ENCODE measurements at regions not wholly inside any gene's neighbourhood (a gene's known extent, or its start where the extent isn't known, plus 50 kb on each side); places are given as distances from the start of the nearest gene placed in this dataset.

DNA sequence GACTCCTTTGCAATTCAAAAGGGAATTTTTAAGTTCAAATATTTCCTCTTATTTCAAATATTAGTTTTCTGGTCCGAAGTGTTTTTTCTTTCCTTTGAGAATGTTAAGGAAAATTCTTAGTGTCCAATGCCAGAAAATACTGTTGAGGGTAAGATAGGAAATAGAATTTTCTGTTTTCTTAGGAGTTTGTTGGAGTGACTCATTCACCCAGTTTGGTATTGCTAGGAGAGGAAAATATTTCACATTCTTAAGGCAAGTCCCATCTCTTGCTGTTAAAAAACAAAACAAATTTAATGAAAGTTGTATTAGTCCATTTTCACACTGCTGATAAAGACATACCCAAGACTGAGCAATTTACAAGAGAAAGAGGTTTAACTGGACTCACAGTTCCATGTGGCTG lies 349.2 kb upstream of the ADAMTSL1 start:
- no peaks in the 10 kb centered on the region for H3K23me2 ChIP-seq (ENCODE audit: insufficient read length, low read depth, low read length, poor library complexity, severe bottlenecking)
- no peak overlapping the region for H3K4me2 ChIP-seq (ENCODE audit: insufficient read depth, insufficient read length, low read length)
- H3K4me3 Mint-ChIP-seq, result no peak overlapping the region
- H3K4me1 Mint-ChIP-seq, result peaks cover 5 to 6% of the 10 kb centered on the region in 2 experiments; a peak in 1 of 4 replicates
- no peak overlapping the region for H3T11ph ChIP-seq (ENCODE audit: low read length)
- H3K27me3 Mint-ChIP-seq (ENCODE audit: low read depth), result no peaks in the 10 kb centered on the region
- H2BK15ac ChIP-seq (ENCODE audit: low read depth, low read length), result no peak overlapping the region
- no peak overlapping the region for H3K4ac ChIP-seq (ENCODE audit: low read depth, low read length)
- H4K5ac ChIP-seq (ENCODE audit: insufficient read length, low read depth, low read length), result no peak overlapping the region
- no peak for DNase-seq
- H4K91ac ChIP-seq (ENCODE audit: insufficient read length, low read depth, low read length), result no peak overlapping the region
- no peaks in the 10 kb centered on the region for H3K9me3 ChIP-seq (ENCODE audit: control insufficient read depth, low read depth, low read length)
- peaks cover 3 to 4% of the 10 kb centered on the region in 2 experiments; a peak in 2 of 5 replicates for H3K9me3 Mint-ChIP-seq
- H3K18ac ChIP-seq (ENCODE audit: insufficient read length, low read depth, low read length), result no peak overlapping the region
- no CpG with 5 or more reads among the region's 1 CpG for WGBS (ENCODE audit: extremely low coverage, insufficient read length, low lambda C conversion rate)
- no peak overlapping the region for H4K8ac ChIP-seq (replicated peaks; ENCODE audit: insufficient read length, low read depth, low read length)
- no peak overlapping the region for H2BK12ac ChIP-seq (ENCODE audit: insufficient read length, low read depth, low read length)
- no peak overlapping the region for H3K14ac ChIP-seq (ENCODE audit: insufficient read depth, low read length)
- H2BK120ac ChIP-seq (ENCODE audit: low read depth, low read length, poor library complexity, severe bottlenecking), result no peak overlapping the region
- H3K23ac ChIP-seq (ENCODE audit: insufficient read length, low read depth, low read length), result no peak overlapping the region
- TF ChIP-seq, protein P1, sequence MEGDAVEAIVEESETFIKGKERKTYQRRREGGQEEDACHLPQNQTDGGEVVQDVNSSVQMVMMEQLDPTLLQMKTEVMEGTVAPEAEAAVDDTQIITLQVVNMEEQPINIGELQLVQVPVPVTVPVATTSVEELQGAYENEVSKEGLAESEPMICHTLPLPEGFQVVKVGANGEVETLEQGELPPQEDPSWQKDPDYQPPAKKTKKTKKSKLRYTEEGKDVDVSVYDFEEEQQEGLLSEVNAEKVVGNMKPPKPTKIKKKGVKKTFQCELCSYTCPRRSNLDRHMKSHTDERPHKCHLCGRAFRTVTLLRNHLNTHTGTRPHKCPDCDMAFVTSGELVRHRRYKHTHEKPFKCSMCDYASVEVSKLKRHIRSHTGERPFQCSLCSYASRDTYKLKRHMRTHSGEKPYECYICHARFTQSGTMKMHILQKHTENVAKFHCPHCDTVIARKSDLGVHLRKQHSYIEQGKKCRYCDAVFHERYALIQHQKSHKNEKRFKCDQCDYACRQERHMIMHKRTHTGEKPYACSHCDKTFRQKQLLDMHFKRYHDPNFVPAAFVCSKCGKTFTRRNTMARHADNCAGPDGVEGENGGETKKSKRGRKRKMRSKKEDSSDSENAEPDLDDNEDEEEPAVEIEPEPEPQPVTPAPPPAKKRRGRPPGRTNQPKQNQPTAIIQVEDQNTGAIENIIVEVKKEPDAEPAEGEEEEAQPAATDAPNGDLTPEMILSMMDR (conservative IDR thresholded peaks at IDR 0.05), result no peak
- H3K27ac ChIP-seq (ENCODE audit: insufficient read length, low read depth, low read length), result no peak overlapping the region
- no peak overlapping the region for H3K9ac ChIP-seq (ENCODE audit: extremely low read depth, insufficient read length, low read length)
- no peak overlapping the region for H3K56ac ChIP-seq (ENCODE audit: insufficient read length, low read depth, low read length)
- H2BK20ac ChIP-seq (ENCODE audit: low read depth, low read length, poor library complexity, severe bottlenecking), result no peak overlapping the region
- H3K27me3 ChIP-seq (ENCODE audit: insufficient read depth, low read length), result no peaks in the 10 kb centered on the region
- 0 out of 7 replicates have a peak overlapping the region, but pooled peaks of 1 of the 3 experiments have one; percentile 11 for H3K27ac Mint-ChIP-seq
- H4K20me1 ChIP-seq (ENCODE audit: control insufficient read depth, insufficient read depth, insufficient read length), result no peaks in the 10 kb centered on the region
- H2BK5ac ChIP-seq (ENCODE audit: insufficient read length, low read length), result no peak overlapping the region
- no peaks in the 10 kb centered on the region for H3K79me1 ChIP-seq (ENCODE audit: insufficient read depth, low read depth, low read length, poor library complexity, severe bottlenecking)
- H3K79me2 ChIP-seq (ENCODE audit: insufficient read depth, low read length), result no peaks in the 10 kb centered on the region
- H2AK5ac ChIP-seq (ENCODE audit: insufficient read length, low read length), result no peak overlapping the region
- 0 out of 2 replicates have a peak, but pooled peaks cover 3% of the 10 kb centered on the region for H3K4me1 ChIP-seq (ENCODE audit: insufficient read depth, low read length)
- no peaks in the 10 kb centered on the region; a peak in 1 of 7 replicates for H3K36me3 Mint-ChIP-seq (ENCODE audit: insufficient read depth in 1 of 3, low read depth in 3 of 3)
- H2AFZ ChIP-seq (ENCODE audit: low read length), result no peak overlapping the region
